Stimulated activated CD4-positive, alpha-beta T cell treated with anti-CD3 and anti-CD28 coated beads, Interleukin-4, amount 100 ng/mL, for 4 hours (primary cell): ENCODE measurements at regions not wholly inside any gene's neighbourhood (a gene's known extent, or its start where the extent isn't known, plus 50 kb on each side); places are given as distances from the start of the nearest gene placed in this dataset.

Experiments
- DNase-seq, 2 experiments: peaks; one replicate each; pipeline ENCODE4 v3.0.0-alpha.2; 2020

- no peak for DNase-seq
Measured at GRCh38 chr4:147056940-147057610, 111.4 kb upstream of the TTC29 start.

GRCh38 chr4:147057611-147058190, 112.0 kb upstream of the TTC29 start:
- no peak for DNase-seq

- no peak for DNase-seq
Measured at GRCh38 chr4:147059064-147059731, 113.5 kb upstream of the TTC29 start.

- DNase-seq, result no peak
Measured at GRCh38 chr4:147060151-147060931, 114.7 kb upstream of the TTC29 start.

- no peak for DNase-seq
Measured at GRCh38 chr4:147064856-147065255, 119.2 kb upstream of the TTC29 start.

GRCh38 chr4:147068564-147068963, 122.9 kb upstream of the TTC29 start:
- DNase-seq, result no peak

- no peak for DNase-seq
Measured at GRCh38 chr4:147071209-147071740, 125.6 kb upstream of the TTC29 start.

DNA sequence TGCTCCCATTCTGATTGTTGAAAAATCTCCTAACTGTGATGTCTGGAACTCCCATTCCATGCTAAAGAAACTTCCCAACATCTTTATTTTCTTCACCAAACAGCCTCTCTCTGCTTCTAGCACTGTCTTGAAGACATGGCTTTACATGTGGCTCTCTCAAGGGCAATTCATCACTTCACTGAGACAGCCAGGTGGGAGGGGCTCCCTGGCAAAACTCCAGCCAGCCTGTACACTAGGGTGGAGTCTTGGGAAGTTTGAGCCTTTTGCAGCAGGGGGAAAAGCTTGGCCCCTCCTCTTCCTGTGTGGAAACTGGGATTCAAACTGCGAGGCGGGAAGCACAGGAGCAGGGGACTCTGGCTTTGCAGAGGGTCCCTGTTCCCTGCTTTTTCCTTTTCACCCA, 130.5 kb upstream of the TTC29 start:
- no peak for DNase-seq

- no peak for DNase-seq
Measured at GRCh38 chr4:147076728-147077127, 131.1 kb upstream of the TTC29 start.

- DNase-seq, result no peak
Measured at GRCh38 chr4:147078362-147078761, 132.7 kb upstream of the TTC29 start.

GRCh38 chr4:147078875-147079658, 133.4 kb upstream of the TTC29 start:
- no peak for DNase-seq

DNA sequence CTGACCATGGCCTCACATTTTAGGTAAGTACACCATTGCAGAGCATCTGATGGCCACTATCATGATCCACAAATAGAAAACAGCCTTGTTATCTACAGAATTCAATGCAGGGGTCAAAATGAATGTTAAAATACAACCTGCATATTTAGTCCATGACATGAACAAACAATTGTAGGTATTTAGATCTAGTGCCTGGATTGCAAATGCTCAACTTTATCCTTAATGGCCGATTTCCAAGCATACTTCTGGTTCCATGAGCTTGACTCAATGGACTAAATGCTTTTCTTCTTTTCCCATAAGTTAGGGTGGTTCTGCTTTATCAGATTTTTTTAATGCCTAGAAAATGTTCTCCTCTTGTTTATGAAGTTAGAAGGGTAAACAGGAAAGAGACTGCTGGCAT, 139.2 kb upstream of the TTC29 start:
- DNase-seq, result no peak

DNA sequence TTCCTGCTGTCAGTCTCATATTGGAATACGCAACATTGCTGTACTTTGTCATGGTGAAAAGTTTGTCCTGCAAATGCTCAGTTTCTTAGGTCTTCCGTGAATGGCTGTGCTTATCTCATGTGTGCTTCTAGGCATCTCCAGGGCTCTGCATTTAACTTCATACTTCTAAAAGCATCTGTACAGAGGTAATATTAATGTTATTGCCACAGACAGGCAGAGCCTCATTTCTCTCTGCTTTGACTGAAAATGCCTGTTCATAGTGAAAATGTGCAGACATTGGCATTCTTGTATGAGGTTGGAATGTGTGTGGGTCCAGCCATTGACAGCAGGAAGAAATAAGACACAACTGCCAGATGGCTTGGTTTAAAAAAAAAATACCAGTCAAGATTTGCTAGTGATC, 140.1 kb upstream of the TTC29 start:
- DNase-seq, result no peak

GRCh38 chr4:147088146-147088545, 142.5 kb upstream of the TTC29 start:
- DNase-seq, result no peak

GRCh38 chr4:147090486-147090885, 144.8 kb upstream of the TTC29 start:
- DNase-seq, result no peak

- DNase-seq, result no peak
Measured at GRCh38 chr4:147093206-147093605, 147.5 kb upstream of the TTC29 start.

DNA sequence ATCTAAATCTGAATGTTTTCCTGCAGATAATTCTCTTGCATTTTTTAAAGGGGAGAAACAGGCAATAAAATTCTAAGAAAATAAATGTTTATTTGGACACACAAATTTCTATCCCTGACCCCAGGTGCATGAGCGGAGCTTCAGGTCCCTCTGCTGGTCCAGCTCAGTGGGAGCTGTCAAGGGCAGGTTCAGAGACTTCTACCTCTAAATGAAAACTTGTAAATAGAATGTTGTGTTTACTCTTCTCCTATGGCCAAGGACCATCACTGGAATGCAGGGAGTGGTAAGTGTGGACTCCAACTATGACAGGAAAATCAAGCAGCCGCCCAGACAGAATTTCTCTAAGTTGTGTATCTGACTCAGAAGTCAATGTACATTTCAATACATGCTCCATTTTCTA, 148.6 kb upstream of the TTC29 start:
- DNase-seq, result no peak

DNA sequence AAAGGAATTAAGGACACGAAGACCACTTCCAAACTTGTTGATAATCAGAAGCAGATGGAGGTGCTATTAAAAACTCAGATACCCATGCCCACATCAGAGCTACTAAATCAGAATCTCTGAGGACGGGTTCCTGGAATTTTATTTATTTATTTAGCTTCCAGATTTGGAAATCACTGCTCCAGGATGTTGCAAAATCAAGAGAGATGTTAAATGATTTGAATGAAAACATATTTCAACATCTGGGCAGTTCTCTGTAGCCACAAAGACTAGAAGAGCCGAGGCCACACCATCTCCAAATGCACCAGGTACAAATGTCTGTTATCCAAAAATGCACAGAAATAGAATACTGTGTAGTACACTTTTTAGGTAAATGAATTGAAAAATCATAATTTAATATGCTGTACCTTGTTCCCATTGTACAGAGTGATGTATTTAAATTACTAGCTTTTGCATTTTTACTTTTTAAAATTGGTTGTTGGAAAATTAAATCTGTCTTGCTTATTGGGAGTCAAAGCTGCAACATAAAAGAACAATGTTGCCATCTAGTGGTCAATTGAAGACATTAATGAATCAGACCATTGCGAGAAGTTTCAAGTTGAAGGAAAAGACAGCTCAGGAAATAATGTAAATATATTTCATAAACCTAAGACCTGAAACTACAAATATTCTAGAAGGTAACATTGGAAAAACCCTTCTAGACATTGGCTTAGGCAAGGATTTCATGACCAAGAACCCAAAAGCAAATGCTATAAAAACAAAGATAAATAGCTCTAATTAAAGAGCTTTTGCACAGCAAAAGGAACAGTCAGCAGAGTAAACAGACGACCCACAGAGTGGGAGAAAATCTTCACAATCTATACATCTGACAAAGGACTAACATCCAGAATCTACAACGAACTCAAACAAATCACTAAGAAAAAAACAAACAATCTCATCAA, 151.3 kb upstream of the TTC29 start:
- no peak for DNase-seq

DNA sequence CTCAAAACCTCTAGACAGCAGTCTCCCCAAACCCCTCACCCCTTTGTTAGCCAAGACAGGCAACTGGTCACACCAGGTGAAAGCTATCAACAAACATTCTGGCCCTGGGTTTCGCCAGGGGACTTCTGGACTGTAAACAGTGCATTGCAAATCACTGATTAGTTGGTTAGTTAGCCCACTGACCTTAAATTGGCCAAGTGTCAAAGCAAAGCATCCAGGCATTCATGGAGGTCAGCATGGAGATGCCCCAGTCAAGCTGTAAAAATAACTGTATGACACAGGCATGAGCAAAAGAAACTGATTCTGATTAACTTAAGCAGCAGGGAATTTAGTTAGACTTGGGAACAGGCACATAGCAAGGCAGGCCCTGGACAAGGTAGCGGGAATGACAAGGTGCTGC, 156.0 kb upstream of the TTC29 start:
- no peak for DNase-seq

DNA sequence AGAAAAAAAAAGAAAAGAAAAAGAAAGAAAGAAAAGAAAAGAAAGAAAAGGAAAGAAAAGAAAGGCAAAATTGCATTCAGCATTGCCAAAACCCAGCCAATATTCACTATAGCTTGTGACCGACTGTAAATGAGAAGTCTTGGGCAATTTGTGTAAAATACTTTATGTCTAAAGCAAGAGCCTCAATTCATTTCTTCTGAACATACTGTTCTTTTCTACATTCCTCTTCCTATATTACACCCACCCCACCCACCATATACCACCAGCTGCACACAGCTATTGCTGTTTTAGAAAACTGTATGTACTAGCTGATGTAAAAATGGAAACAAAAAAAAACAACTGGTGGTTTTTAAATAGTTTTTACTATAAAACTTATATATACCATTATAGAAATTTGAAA, 156.9 kb upstream of the TTC29 start:
- DNase-seq, result no peak

DNA sequence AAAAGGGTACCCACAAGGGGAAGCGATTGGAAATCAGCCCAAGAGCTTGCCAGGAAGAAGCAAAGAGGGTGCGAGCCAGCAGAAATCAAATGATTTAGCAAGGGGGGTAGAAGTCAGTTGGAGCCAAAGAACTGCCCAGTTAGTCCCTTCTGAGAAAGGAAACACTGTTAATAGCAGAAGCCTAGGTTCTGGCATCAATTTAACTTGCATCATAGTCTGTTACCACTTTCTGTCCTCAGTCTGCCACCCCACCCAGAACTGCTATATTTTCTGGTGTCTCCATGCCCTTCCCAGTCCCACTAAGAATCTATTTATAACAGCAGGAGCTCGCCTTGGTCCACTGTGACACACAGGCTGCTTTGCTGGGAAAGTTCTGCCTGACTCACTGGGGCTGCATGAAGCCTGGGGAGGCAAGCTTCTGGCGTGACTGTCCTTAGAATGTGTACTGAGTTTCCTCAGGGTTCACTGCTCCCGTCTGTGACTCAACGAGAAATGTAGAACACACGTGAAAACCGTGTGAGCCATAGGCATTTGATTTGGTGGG, 157.8 kb upstream of the TTC29 start:
- DNase-seq, result no peak
